Tibial nerve (tissue), 4 donors: ENCODE measurements at regions not wholly inside any gene's neighbourhood (a gene's known extent, or its start where the extent isn't known, plus 50 kb on each side); places are given as distances from the start of the nearest gene placed in this dataset.

ENCODE experiments used
- DNase-seq, 2 donors: peaks; one replicate each; pipeline ENCODE4 v3.0.0-alpha.2; 2019; ENCODE audit warnings: low spot score in 2 of 2
- H3K27ac ChIP-seq, 4 donors: fragments of 200-600 bp; sonication (generic) in 3 of 4; one replicate each; pipeline ENCODE4 v1.5.1; 2017 to 2019; ENCODE audit warnings: mild to moderate bottlenecking in 1 of 4
- H3K27me3 ChIP-seq, 2 donors: fragments of 200-600 bp; sonication (generic) in 1 of 2; one replicate each; pipeline versions ENCODE4 v1.5.1 to v1.6.0; 2017 to 2019
- H3K36me3 ChIP-seq, 3 donors: fragments of 200-600 bp; sonication (generic); one replicate each; pipeline ENCODE4 v1.5.1; 2018 to 2019
- H3K4me1 ChIP-seq, 4 donors: fragments of 200-600 bp; sonication (generic) in 3 of 4; one replicate each; pipeline ENCODE4 v1.5.1; 2017 to 2019
- H3K4me3 ChIP-seq, 4 donors: fragments of 200-600 bp; sonication (generic) in 3 of 4; one replicate each; pipeline ENCODE4 v1.5.1; 2017 to 2019; ENCODE audit warnings: mild to moderate bottlenecking in 1 of 4, moderate library complexity in 1 of 4
- H3K9me3 ChIP-seq, 4 donors: fragments of 200-600 bp; sonication (generic) in 3 of 4; one replicate each; pipeline ENCODE4 v1.5.1; 2017 to 2019
- EP300 ChIP-seq, 2 donors: sonication (generic); formaldehyde crosslinking; IDR thresholded peaks; one replicate each; pipeline ENCODE4 v1.6.1; 2017; ENCODE audit warnings: antibody characterized with exemption in 2 of 2, mild to moderate bottlenecking in 1 of 2
- POLR2A ChIP-seq, 2 donors: fragments of 450-650 bp; IDR thresholded peaks; one replicate each; pipeline ENCODE4 v1.6.1; 2017; ENCODE audit warnings: antibody characterized with exemption in 2 of 2, mild to moderate bottlenecking in 2 of 2, moderate library complexity in 2 of 2
- WGBS, 2 donors: methylation state at CpG; one replicate each; pipeline ENCODE4 v1.1.5; 2018; 5-methylcytosine and 5-hydroxymethylcytosine counted together
- TF ChIP-seq, protein P1 (sequence below), 5 experiments: fragments of 200-600 bp in 3 of 5; fragments of 450-650 bp in 2 of 5; sonication (generic) in 3 of 5; IDR thresholded peaks; one replicate each; pipeline ENCODE4 v1.5.1; 2016 to 2019; ENCODE audit warnings: antibody characterized with exemption in 5 of 5, mild to moderate bottlenecking in 3 of 5, moderate library complexity in 2 of 5

- WGBS, 2 donors: 84 to 100% methylated on average over 1 of the region's 1 CpG
Measured at GRCh38 chr3:30123755-30124154, 482.6 kb upstream of the TGFBR2 start.

DNA sequence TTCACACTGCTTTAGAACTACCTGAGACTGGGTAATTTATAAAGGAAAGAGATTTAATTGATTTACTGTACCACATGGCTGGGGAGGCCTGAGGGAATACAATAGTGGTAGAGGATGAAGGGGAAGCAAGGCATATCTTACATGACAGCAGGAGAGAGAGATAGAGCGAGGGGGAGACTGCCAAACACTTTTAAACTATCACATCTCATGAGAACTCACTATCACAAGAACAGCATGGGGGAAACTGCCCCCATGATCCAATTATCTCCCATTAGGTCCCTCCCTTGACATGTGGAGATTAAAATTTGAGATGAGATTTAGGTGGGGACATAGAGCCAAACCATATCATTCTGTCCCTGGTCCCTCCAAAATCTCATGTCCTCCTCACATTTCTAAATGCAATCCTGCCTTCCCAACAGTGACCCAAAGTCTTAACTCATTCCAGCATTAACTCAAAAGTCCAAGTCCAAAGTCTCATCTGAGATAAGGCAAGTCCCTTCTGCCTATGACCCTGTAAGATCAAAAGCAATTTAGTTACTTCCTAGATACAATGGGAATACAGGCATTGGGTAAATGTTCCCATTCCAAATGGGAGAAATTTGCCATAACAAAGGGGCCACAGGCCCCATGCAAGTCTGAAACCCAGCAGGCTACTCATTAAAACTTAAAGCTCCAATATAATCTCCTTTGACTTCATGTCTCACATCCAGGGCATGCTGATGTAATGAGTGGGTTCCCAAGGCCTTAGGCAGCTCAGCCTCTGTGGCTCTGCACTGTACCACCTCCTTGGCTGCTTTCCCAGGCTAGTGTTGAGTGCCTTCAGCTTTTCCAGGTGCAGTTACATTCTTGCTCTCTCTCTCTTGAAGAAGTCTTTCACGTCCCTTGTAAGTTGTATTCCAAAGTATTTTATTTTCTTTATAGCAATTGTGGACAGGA is 481.7 kb upstream of the TGFBR2 start:
- no peak for TF ChIP-seq POLR2A (IDR thresholded peaks at IDR 0.05)
- TF ChIP-seq, protein P1, sequence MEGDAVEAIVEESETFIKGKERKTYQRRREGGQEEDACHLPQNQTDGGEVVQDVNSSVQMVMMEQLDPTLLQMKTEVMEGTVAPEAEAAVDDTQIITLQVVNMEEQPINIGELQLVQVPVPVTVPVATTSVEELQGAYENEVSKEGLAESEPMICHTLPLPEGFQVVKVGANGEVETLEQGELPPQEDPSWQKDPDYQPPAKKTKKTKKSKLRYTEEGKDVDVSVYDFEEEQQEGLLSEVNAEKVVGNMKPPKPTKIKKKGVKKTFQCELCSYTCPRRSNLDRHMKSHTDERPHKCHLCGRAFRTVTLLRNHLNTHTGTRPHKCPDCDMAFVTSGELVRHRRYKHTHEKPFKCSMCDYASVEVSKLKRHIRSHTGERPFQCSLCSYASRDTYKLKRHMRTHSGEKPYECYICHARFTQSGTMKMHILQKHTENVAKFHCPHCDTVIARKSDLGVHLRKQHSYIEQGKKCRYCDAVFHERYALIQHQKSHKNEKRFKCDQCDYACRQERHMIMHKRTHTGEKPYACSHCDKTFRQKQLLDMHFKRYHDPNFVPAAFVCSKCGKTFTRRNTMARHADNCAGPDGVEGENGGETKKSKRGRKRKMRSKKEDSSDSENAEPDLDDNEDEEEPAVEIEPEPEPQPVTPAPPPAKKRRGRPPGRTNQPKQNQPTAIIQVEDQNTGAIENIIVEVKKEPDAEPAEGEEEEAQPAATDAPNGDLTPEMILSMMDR (IDR thresholded peaks at IDR 0.05): no peak
- no peak for TF ChIP-seq EP300 (IDR thresholded peaks at IDR 0.05)
- Histone ChIP-seq H3K4me3 (no peak overlapping the region), H3K27me3 (no peaks in the 10 kb centered on the region), H3K36me3 (no peaks in the 10 kb centered on the region), H3K27ac (no peak overlapping the region), H3K9me3 (peaks cover 0 to 4% (median 0%) of the 10 kb centered on the region in 4 donors), H3K4me1 (no peaks in the 10 kb centered on the region)
- WGBS, 2 donors: 67 to 76% methylated on average over 2 of the region's 2 CpGs
- no peak for DNase-seq

More at GRCh38 chr3:30123755-30124154, 482.6 kb upstream of the TGFBR2 start:
- Histone ChIP-seq H3K27me3 (no peaks in the 10 kb centered on the region), H3K36me3 (no peaks in the 10 kb centered on the region), H3K27ac (no peak overlapping the region), H3K4me1 (no peaks in the 10 kb centered on the region), H3K4me3 (no peak overlapping the region), H3K9me3 (peaks cover 0 to 4% (median 0%) of the 10 kb centered on the region in 4 donors)
- DNase-seq: no peak
- TF ChIP-seq, protein P1 (IDR thresholded peaks at IDR 0.05): no peak
- TF ChIP-seq EP300 (IDR thresholded peaks at IDR 0.05): no peak
- TF ChIP-seq POLR2A (IDR thresholded peaks at IDR 0.05): no peak

- Histone ChIP-seq H3K27me3 (no peaks in the 10 kb centered on the region), H3K4me1 (no peaks in the 10 kb centered on the region), H3K4me3 (no peak overlapping the region), H3K9me3 (no peaks in the 10 kb centered on the region), H3K27ac (no peak overlapping the region), H3K36me3 (no peaks in the 10 kb centered on the region)
- WGBS, 2 donors: 77 to 83% methylated on average over 2 of the region's 2 CpGs
- DNase-seq: no peak
- no peak for TF ChIP-seq POLR2A (IDR thresholded peaks at IDR 0.05)
- TF ChIP-seq, protein P1 (IDR thresholded peaks at IDR 0.05): no peak
- TF ChIP-seq EP300 (IDR thresholded peaks at IDR 0.05): no peak
Measured at GRCh38 chr3:30129765-30130164, 476.6 kb upstream of the TGFBR2 start.

DNA sequence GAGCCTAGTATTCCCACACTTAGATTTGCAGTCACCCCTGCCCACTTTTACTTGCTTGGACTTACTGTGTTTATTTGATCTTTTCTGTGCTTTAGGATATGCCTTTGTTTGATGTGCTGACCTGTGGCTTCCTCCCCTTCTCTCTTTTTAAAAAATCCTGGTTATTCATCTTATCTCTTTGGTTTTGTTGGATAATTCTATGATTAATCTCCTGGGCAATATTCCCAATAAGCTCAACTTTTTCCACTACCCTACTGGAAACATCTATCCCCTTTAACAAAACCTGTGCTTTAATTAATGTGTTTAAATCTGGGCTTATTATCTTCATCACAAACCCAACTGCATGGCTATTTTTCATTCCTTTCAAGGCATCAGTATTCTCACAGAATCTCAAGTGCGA is 476.0 kb upstream of the TGFBR2 start:
- Histone ChIP-seq H3K27me3 (no peaks in the 10 kb centered on the region), H3K36me3 (no peaks in the 10 kb centered on the region), H3K4me3 (no peak overlapping the region), H3K27ac (no peak overlapping the region), H3K4me1 (no peaks in the 10 kb centered on the region), H3K9me3 (no peaks in the 10 kb centered on the region)
- TF ChIP-seq EP300 (IDR thresholded peaks at IDR 0.05) (no peak), POLR2A (IDR thresholded peaks at IDR 0.05) (no peak)
- TF ChIP-seq, protein P1 (IDR thresholded peaks at IDR 0.05): no peak
- 95 to 100% methylated on average over 1 of the region's 1 CpG for WGBS, 2 donors
- no peak for DNase-seq

GRCh38 chr3:30131191-30131590 is 475.2 kb upstream of the TGFBR2 start:
- H3K36me3 ChIP-seq: no peaks in the 10 kb centered on the region
- H3K4me3 ChIP-seq: no peak overlapping the region
- 67 to 68% methylated on average over 4 of the region's 4 CpGs for WGBS, 2 donors
- no peak overlapping the region for H3K27ac ChIP-seq
- TF ChIP-seq EP300 (IDR thresholded peaks at IDR 0.05) (no peak), POLR2A (IDR thresholded peaks at IDR 0.05) (no peak)
- TF ChIP-seq, protein P1 (IDR thresholded peaks at IDR 0.05): no peak
- no peaks in the 10 kb centered on the region for H3K4me1 ChIP-seq
- no peaks in the 10 kb centered on the region for H3K27me3 ChIP-seq
- no peak for DNase-seq
- peaks cover 0 to 3% (median 0%) of the 10 kb centered on the region in 4 donors for H3K9me3 ChIP-seq
